IPS DF 4.7 (cell line): ENCODE measurements at regions not wholly inside any gene's neighbourhood (a gene's known extent, or its start where the extent isn't known, plus 50 kb on each side); places are given as distances from the start of the nearest gene placed in this dataset.
"Not testable (repeated sequence)": the region's sequence is repeated elsewhere in the genome, so short reads cannot be mapped to it uniquely, and the experiment has no call there.

ENCODE experiments used
- DNase-seq: peaks from one replicate; pipeline ENCODE4 v3.0.0-alpha.2; 2013; ENCODE audit warnings: low spot score; ENCODE audit errors: extremely low read depth

- DNase-seq, result no peak
These were observed 55.1 kb upstream of the STARD13 start for GRCh38 chr13:33340631-33341030.

- no peak for DNase-seq
These were observed 56.4 kb upstream of the STARD13 start for GRCh38 chr13:33341861-33342452.

- no peak for DNase-seq
These were observed 60.3 kb upstream of the STARD13 start for GRCh38 chr13:33345842-33346241.

- DNase-seq, result no peak
These were observed 62.3 kb upstream of the STARD13 start for GRCh38 chr13:33347861-33348260.

GRCh38 chr13:33348366-33348765 is 62.8 kb upstream of the STARD13 start:
- no peak for DNase-seq

- no peak for DNase-seq
These were observed 63.9 kb upstream of the STARD13 start for GRCh38 chr13:33349288-33349985.

GRCh38 chr13:33349986-33350826 is 64.7 kb upstream of the STARD13 start:
- no peak for DNase-seq

GRCh38 chr13:33351319-33351718 is 65.8 kb upstream of the STARD13 start:
- no peak for DNase-seq

GRCh38 chr13:33352041-33352440 is 66.5 kb upstream of the STARD13 start:
- DNase-seq, result no peak

- no peak for DNase-seq
These were observed 67.0 kb upstream of the STARD13 start for GRCh38 chr13:33352526-33352925.

GRCh38 chr13:33353210-33353609 is 67.7 kb upstream of the STARD13 start:
- no peak for DNase-seq

GRCh38 chr13:33353646-33354045 is 68.1 kb upstream of the STARD13 start:
- DNase-seq, result no peak

GRCh38 chr13:33355201-33355895 is 69.8 kb upstream of the STARD13 start:
- DNase-seq, result no peak

GRCh38 chr13:33358076-33358475 is 72.5 kb upstream of the STARD13 start:
- not testable (repeated sequence) for DNase-seq

GRCh38 chr13:33362986-33363727 is 77.6 kb upstream of the STARD13 start:
- DNase-seq, result no peak

GRCh38 chr13:33364192-33364591 is 78.6 kb upstream of the STARD13 start:
- no peak for DNase-seq

GRCh38 chr13:33366469-33367062 is 81.0 kb upstream of the STARD13 start:
- DNase-seq, result no peak

GRCh38 chr13:33367171-33367895 is 81.8 kb upstream of the STARD13 start:
- no peak for DNase-seq

- no peak for DNase-seq
These were observed 82.4 kb upstream of the STARD13 start for GRCh38 chr13:33367926-33368325.

GRCh38 chr13:33369073-33369472 is 83.5 kb upstream of the STARD13 start:
- DNase-seq, result no peak
